Neural cell (in vitro differentiated cells): ENCODE measurements at regions not wholly inside any gene's neighbourhood (a gene's known extent, or its start where the extent isn't known, plus 50 kb on each side); places are given as distances from the start of the nearest gene placed in this dataset.

ENCODE experiments used
- H2AFZ ChIP-seq: fragments of 200-600, 300-800 bp; sonication (generic), shearing (Covaris generic); 2 replicates; pipeline ENCODE4 v1.6.0; 2014; ENCODE audit warnings: low read depth, mild to moderate bottlenecking, antibody characterized with exemption, low read length, moderate library complexity
- H3F3A ChIP-seq: fragments of 200-600 bp; shearing (Covaris generic); 2 replicates; pipeline ENCODE4 v1.6.1; 2016; ENCODE audit warnings: mild to moderate bottlenecking, moderate library complexity, mixed read lengths, antibody characterized with exemption, low read length; ENCODE audit not compliant: insufficient read depth, poor library complexity, severe bottlenecking
- H3K27ac ChIP-seq: fragments of 200-600, 300-800 bp; sonication (generic), shearing (Covaris generic); 2 replicates; pipeline ENCODE4 v1.5.1; 2014; ENCODE audit warnings: mild to moderate bottlenecking, low read length, moderate library complexity
- H3K27me3 ChIP-seq: fragments of 300-800, 200-600 bp; sonication (generic), shearing (Covaris generic); 2 replicates; pipeline ENCODE4 v1.6.0; 2014; ENCODE audit warnings: mild to moderate bottlenecking, low read depth, low read length, moderate library complexity; ENCODE audit not compliant: insufficient read depth
- H3K36me3 ChIP-seq: fragments of 300-800, 200-600 bp; sonication (generic), shearing (Covaris generic); 2 replicates; pipeline ENCODE4 v1.5.1; 2014; ENCODE audit warnings: mild to moderate bottlenecking, antibody characterized with exemption, low read length, moderate library complexity; ENCODE audit not compliant: insufficient read depth
- H3K4me2 ChIP-seq: fragments of 300-800, 200-600 bp; sonication (generic), shearing (Covaris generic); 2 replicates; pipeline ENCODE4 v1.6.0; 2014; ENCODE audit warnings: mild to moderate bottlenecking, low read length
- H3K4me3 ChIP-seq: fragments of 300-800, 200-600 bp; sonication (generic), shearing (Covaris generic); 2 replicates; pipeline ENCODE4 v1.5.1; 2014; ENCODE audit warnings: mild to moderate bottlenecking, low read length, moderate library complexity
- H3K79me2 ChIP-seq: fragments of 200-600 bp; shearing (Covaris generic); replicated peaks from 2 replicates; pipeline ENCODE4 v1.6.0; 2014; ENCODE audit warnings: mild to moderate bottlenecking, low read length, moderate library complexity; ENCODE audit not compliant: insufficient read depth
- H3K9ac ChIP-seq: fragments of 300-800, 200-600 bp; sonication (generic), shearing (Covaris generic); 2 replicates; pipeline ENCODE4 v1.6.1; 2016; ENCODE audit warnings: mild to moderate bottlenecking, low read length, mixed read lengths
- H3K9me2 ChIP-seq: fragments of 200-600 bp; shearing (Covaris generic); 2 replicates; pipeline ENCODE4 v1.6.1; 2016; ENCODE audit warnings: mild to moderate bottlenecking, low read length, mixed read lengths; ENCODE audit not compliant: insufficient read depth
- H3K9me3 ChIP-seq: fragments of 200-600, 300-800 bp; sonication (generic), shearing (Covaris generic); 2 replicates; pipeline ENCODE4 v1.6.1; 2016; ENCODE audit warnings: mild to moderate bottlenecking, mixed run types, low read length, moderate library complexity, mixed read lengths
- H4K20me1 ChIP-seq: fragments of 200-600 bp; shearing (Covaris generic); 2 replicates; pipeline ENCODE4 v1.6.1; 2016; ENCODE audit warnings: mild to moderate bottlenecking, mixed run types; ENCODE audit not compliant: insufficient read depth
- EP300 ChIP-seq: fragments of 450-650 bp; conservative IDR thresholded peaks from 2 replicates; pipeline ENCODE4 v1.6.1; 2014; ENCODE audit warnings: antibody characterized with exemption, mild to moderate bottlenecking, moderate library complexity; ENCODE audit not compliant: poor library complexity, severe bottlenecking
- EZH2 ChIP-seq: fragments of 200-600, 300-800 bp; shearing (Covaris generic), sonication (generic); IDR thresholded peaks from 2 replicates; pipeline ENCODE4 v1.6.1; 2014; ENCODE audit warnings: antibody characterized with exemption, low read length, borderline replicate concordance, mild to moderate bottlenecking; ENCODE audit not compliant: insufficient read depth, poor library complexity, severe bottlenecking
- MXI1 ChIP-seq: fragments of 450-650 bp; conservative IDR thresholded peaks from 2 replicates; pipeline ENCODE4 v1.6.1; 2014; ENCODE audit warnings: antibody characterized with exemption, mild to moderate bottlenecking; ENCODE audit not compliant: poor library complexity, severe bottlenecking
- POLR2AphosphoS5 ChIP-seq: IDR thresholded peaks from 2 replicates; pipeline ENCODE4 v1.6.1; 2012
- RAD21 ChIP-seq: fragments of 450-650 bp; conservative IDR thresholded peaks from 2 replicates; pipeline ENCODE4 v1.6.1; 2014; ENCODE audit warnings: antibody characterized with exemption, mild to moderate bottlenecking, moderate library complexity
- SMC3 ChIP-seq: fragments of 450-650 bp; conservative IDR thresholded peaks from 2 replicates; pipeline ENCODE4 v1.6.1; 2014; ENCODE audit warnings: antibody characterized with exemption, mild to moderate bottlenecking, moderate library complexity; ENCODE audit not compliant: poor library complexity
- TAF1 ChIP-seq: IDR thresholded peaks from 2 replicates; pipeline ENCODE4 v1.6.1; 2012; ENCODE audit warnings: low read depth
- TF ChIP-seq, protein P1 (sequence below): fragments of 450-650 bp; IDR thresholded peaks from 2 replicates; pipeline ENCODE4 v1.5.1; 2014; ENCODE audit warnings: antibody characterized with exemption, mild to moderate bottlenecking, moderate library complexity; ENCODE audit not compliant: poor library complexity, severe bottlenecking
- TF ChIP-seq, protein P2 (sequence below): IDR thresholded peaks from 2 replicates; pipeline ENCODE4 v1.6.1; 2012; ENCODE audit warnings: borderline replicate concordance

DNA sequence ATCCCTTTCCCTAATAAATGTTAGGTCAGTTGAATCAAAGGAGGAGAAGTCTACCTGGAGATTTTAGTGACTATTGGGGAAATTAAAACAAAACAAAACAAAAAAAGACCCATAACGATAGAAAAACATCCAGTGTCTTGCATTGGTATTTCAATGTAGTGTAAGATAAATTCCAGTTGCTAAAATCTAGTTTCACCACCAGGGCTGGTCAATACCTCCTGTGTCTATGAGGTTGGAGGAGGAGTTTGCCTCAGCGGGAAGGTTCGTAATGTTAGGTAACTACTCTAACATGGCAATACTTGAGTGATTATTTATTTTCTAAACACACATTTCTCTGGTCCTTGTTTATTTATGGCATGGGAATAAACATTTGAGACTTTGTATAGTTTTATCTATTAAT lies 483.2 kb downstream of the FGF9 start:
- H3F3A ChIP-seq, result no peaks in the 10 kb centered on the region
- no peaks in the 10 kb centered on the region for H3K36me3 ChIP-seq
- no peak overlapping the region for H3K4me3 ChIP-seq
- no peak overlapping the region for H3K4me2 ChIP-seq
- no peaks in the 10 kb centered on the region for H4K20me1 ChIP-seq
- H2AFZ ChIP-seq, result no peak overlapping the region
- no peak for TF ChIP-seq EP300
- TF ChIP-seq RAD21, result no peak
- TF ChIP-seq POLR2AphosphoS5, result no peak
- TF ChIP-seq, protein P1, sequence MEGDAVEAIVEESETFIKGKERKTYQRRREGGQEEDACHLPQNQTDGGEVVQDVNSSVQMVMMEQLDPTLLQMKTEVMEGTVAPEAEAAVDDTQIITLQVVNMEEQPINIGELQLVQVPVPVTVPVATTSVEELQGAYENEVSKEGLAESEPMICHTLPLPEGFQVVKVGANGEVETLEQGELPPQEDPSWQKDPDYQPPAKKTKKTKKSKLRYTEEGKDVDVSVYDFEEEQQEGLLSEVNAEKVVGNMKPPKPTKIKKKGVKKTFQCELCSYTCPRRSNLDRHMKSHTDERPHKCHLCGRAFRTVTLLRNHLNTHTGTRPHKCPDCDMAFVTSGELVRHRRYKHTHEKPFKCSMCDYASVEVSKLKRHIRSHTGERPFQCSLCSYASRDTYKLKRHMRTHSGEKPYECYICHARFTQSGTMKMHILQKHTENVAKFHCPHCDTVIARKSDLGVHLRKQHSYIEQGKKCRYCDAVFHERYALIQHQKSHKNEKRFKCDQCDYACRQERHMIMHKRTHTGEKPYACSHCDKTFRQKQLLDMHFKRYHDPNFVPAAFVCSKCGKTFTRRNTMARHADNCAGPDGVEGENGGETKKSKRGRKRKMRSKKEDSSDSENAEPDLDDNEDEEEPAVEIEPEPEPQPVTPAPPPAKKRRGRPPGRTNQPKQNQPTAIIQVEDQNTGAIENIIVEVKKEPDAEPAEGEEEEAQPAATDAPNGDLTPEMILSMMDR, result no peak
- TF ChIP-seq EZH2, result no peak
- TF ChIP-seq SMC3, result no peak
- no peak for TF ChIP-seq MXI1
- TF ChIP-seq, protein P2, sequence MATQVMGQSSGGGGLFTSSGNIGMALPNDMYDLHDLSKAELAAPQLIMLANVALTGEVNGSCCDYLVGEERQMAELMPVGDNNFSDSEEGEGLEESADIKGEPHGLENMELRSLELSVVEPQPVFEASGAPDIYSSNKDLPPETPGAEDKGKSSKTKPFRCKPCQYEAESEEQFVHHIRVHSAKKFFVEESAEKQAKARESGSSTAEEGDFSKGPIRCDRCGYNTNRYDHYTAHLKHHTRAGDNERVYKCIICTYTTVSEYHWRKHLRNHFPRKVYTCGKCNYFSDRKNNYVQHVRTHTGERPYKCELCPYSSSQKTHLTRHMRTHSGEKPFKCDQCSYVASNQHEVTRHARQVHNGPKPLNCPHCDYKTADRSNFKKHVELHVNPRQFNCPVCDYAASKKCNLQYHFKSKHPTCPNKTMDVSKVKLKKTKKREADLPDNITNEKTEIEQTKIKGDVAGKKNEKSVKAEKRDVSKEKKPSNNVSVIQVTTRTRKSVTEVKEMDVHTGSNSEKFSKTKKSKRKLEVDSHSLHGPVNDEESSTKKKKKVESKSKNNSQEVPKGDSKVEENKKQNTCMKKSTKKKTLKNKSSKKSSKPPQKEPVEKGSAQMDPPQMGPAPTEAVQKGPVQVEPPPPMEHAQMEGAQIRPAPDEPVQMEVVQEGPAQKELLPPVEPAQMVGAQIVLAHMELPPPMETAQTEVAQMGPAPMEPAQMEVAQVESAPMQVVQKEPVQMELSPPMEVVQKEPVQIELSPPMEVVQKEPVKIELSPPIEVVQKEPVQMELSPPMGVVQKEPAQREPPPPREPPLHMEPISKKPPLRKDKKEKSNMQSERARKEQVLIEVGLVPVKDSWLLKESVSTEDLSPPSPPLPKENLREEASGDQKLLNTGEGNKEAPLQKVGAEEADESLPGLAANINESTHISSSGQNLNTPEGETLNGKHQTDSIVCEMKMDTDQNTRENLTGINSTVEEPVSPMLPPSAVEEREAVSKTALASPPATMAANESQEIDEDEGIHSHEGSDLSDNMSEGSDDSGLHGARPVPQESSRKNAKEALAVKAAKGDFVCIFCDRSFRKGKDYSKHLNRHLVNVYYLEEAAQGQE, result no peak
- TF ChIP-seq TAF1, result no peak
- no peak overlapping the region for H3K27ac ChIP-seq
- H3K9me2 ChIP-seq, result no peaks in the 10 kb centered on the region
- H3K79me2 ChIP-seq, result no peaks in the 10 kb centered on the region
- no peaks in the 10 kb centered on the region for H3K9me3 ChIP-seq
- no peaks in the 10 kb centered on the region for H3K27me3 ChIP-seq
- H3K9ac ChIP-seq, result no peak overlapping the region

DNA sequence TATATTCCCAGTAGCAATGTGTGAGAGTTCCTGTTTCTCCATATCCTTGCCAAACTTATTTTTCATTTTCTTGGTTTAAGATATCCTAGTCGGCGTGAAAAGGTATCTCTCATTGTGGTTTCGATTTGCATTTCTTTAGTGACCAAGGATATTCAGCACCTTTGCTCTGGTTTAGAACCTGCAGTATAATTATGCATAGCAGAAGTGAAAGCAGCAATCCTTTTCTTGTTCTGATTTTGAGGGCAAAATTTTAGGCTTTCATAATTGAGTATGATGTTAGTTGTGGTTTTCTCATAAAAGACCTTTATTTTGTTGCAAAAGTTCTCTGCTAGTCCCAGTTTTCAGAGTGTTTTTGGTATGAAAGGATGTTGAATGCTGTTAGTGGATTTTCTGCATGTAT lies 491.0 kb downstream of the FGF9 start:
- no peaks in the 10 kb centered on the region for H3F3A ChIP-seq
- TF ChIP-seq, protein P1, result no peak
- no peak for TF ChIP-seq MXI1
- TF ChIP-seq EP300, result no peak
- TF ChIP-seq, protein P2, result no peak
- TF ChIP-seq TAF1, result no peak
- TF ChIP-seq POLR2AphosphoS5, result no peak
- no peak for TF ChIP-seq RAD21
- TF ChIP-seq EZH2, result no peak
- no peak for TF ChIP-seq SMC3
- H3K4me2 ChIP-seq, result no peak overlapping the region
- H3K9ac ChIP-seq, result no peak overlapping the region
- H3K4me3 ChIP-seq, result no peak overlapping the region
- H4K20me1 ChIP-seq, result no peaks in the 10 kb centered on the region
- H3K9me3 ChIP-seq, result no peaks in the 10 kb centered on the region
- H3K27me3 ChIP-seq, result no peaks in the 10 kb centered on the region
- no peaks in the 10 kb centered on the region for H3K79me2 ChIP-seq
- no peak overlapping the region for H3K27ac ChIP-seq
- no peaks in the 10 kb centered on the region for H3K36me3 ChIP-seq
- no peaks in the 10 kb centered on the region for H3K9me2 ChIP-seq
- H2AFZ ChIP-seq, result no peak overlapping the region
